SK-N-SH (cell line): ENCODE measurements at regions not wholly inside any gene's neighbourhood (a gene's known extent, or its start where the extent isn't known, plus 50 kb on each side); places are given as distances from the start of the nearest gene placed in this dataset.

Source experiments
- CTCF ChIA-PET: fragments of 300-600, 350-600 bp; formaldehyde crosslinking; extraction: SDS; loops from one replicate; lab custom pipeline; 2021; lab: Yijun Ruan, JAX
- POLR2A ChIA-PET: fragments of 350-600 bp; sonication (Branson Sonifier 250); formaldehyde crosslinking; extraction: SDS; loops from one replicate; lab custom pipeline; 2020; ENCODE audit warnings: antibody characterized with exemption, inconsistent platforms; lab: Yijun Ruan, JAX
- DNase-seq: peaks from one replicate; pipeline ENCODE4 v3.0.0; 2012
- H2AFZ ChIP-seq: fragments of 200-600 bp; sonication (generic); 2 replicates; pipeline ENCODE4 v1.8.1; 2016; ENCODE audit warnings: antibody characterized with exemption, mild to moderate bottlenecking, low read depth
- H3F3A ChIP-seq: fragments of 200-600 bp; sonication (generic); replicated peaks from 2 replicates; pipeline ENCODE3; 2016; ENCODE audit warnings: antibody characterized with exemption, mild to moderate bottlenecking; ENCODE audit not compliant: insufficient read depth
- H3K27ac ChIP-seq, 2 experiments: fragments of 200-500 bp in 1 of 2; fragments of 200-600 bp in 1 of 2; sonication (Bioruptor generic) in 1 of 2; sonication (generic), shearing (Covaris generic) in 1 of 2; 2 replicates each; pipeline versions ENCODE4 v1.5.1 to v1.6.1; 2014 to 2016; ENCODE audit warnings: low read depth in 2 of 2, inconsistent platforms in 1 of 2, low read length in 1 of 2, mild to moderate bottlenecking in 1 of 2, mixed read lengths in 1 of 2
- H3K27me3 ChIP-seq: fragments of 200-600 bp; sonication (generic), shearing (Covaris generic); 2 replicates; pipeline ENCODE4 v1.6.1; 2016; ENCODE audit warnings: mixed run types; ENCODE audit not compliant: insufficient read depth
- H3K36me3 ChIP-seq, 2 experiments: fragments of 200-500 bp in 1 of 2; fragments of 200-600 bp in 1 of 2; sonication (Bioruptor generic) in 1 of 2; sonication (generic) in 1 of 2; replicated peaks in 1 of 2; 2 replicates each; pipeline versions ENCODE3 to v1.5.1; 2014 to 2016; ENCODE audit warnings: low read length in 1 of 2, mild to moderate bottlenecking in 1 of 2; ENCODE audit not compliant: insufficient read depth in 2 of 2, control insufficient read depth in 1 of 2
- H3K4me1 ChIP-seq, 2 experiments: fragments of 200-500 bp in 1 of 2; fragments of 200-600 bp in 1 of 2; sonication (Bioruptor generic) in 1 of 2; sonication (generic), shearing (Covaris generic) in 1 of 2; 2 replicates each; pipeline versions ENCODE4 v1.5.1 to v1.6.1; 2014 to 2016; ENCODE audit warnings: low read depth in 1 of 2, low read length in 1 of 2, mixed run types in 1 of 2; ENCODE audit not compliant: insufficient read depth in 2 of 2, control insufficient read depth in 1 of 2
- H3K4me2 ChIP-seq: fragments of 200-600 bp; sonication (generic), shearing (Covaris generic); 2 replicates; pipeline ENCODE4 v1.6.1; 2017; ENCODE audit warnings: mixed run types
- H3K4me3 ChIP-seq, 2 experiments: fragments of 200-500 bp in 1 of 2; fragments of 200-600 bp in 1 of 2; sonication (Bioruptor generic) in 1 of 2; sonication (generic), shearing (Covaris generic) in 1 of 2; 2 replicates each; pipeline versions ENCODE4 v1.5.1 to v1.8.1; 2014 to 2016; ENCODE audit warnings: low read depth in 2 of 2, inconsistent platforms in 1 of 2, low read length in 1 of 2, mild to moderate bottlenecking in 1 of 2, mixed read lengths in 1 of 2, moderate library complexity in 1 of 2
- H3K79me2 ChIP-seq: fragments of 200-600 bp; sonication (generic); 2 replicates; pipeline ENCODE4 v1.8.1; 2017; ENCODE audit warnings: mild to moderate bottlenecking; ENCODE audit not compliant: insufficient read depth
- H3K9ac ChIP-seq: fragments of 200-600 bp; sonication (generic); 2 replicates; pipeline ENCODE4 v1.6.1; 2017; ENCODE audit warnings: mixed run types
- H3K9me2 ChIP-seq: fragments of 200-600 bp; sonication (generic); 2 replicates; pipeline ENCODE4 v1.6.1; 2017; ENCODE audit warnings: mixed run types
- H3K9me3 ChIP-seq: fragments of 200-600 bp; sonication (generic); 2 replicates; pipeline ENCODE4 v1.6.1; 2017; ENCODE audit warnings: mixed run types, mild to moderate bottlenecking, moderate library complexity
- H4K20me1 ChIP-seq: fragments of 200-600 bp; sonication (generic); 2 replicates; pipeline ENCODE4 v1.6.1; 2017; ENCODE audit warnings: mild to moderate bottlenecking, mixed run types; ENCODE audit not compliant: insufficient read depth
- CHD2 ChIP-seq: fragments of 150-350 bp; IDR thresholded peaks from 2 replicates; pipeline ENCODE4 v1.6.1; 2018; ENCODE audit warnings: low read length; ENCODE audit not compliant: partially characterized antibody
- CTCF ChIP-seq: fragments of 200-600 bp; sonication (generic); IDR thresholded peaks from 2 replicates; pipeline ENCODE4 v1.6.1; 2017; ENCODE audit warnings: antibody characterized with exemption, mild to moderate bottlenecking, moderate library complexity
- EZH2phosphoT487 ChIP-seq: fragments of 200-600 bp; sonication (generic); IDR thresholded peaks from 2 replicates; pipeline ENCODE4 v1.6.1; 2017; ENCODE audit warnings: low read depth, mixed run types, mild to moderate bottlenecking, antibody characterized with exemption, moderate library complexity, borderline replicate concordance
- FOXJ3 ChIP-seq: sonication (generic); formaldehyde crosslinking; IDR thresholded peaks from 2 replicates; pipeline ENCODE4 v1.5.1; 2020; ENCODE audit warnings: mild to moderate bottlenecking, missing genetic modification reagents
- FOXM1 ChIP-seq: IDR thresholded peaks from 2 replicates; pipeline ENCODE4 v1.4.0; 2012; ENCODE audit warnings: low read depth, mild to moderate bottlenecking
- IRF3 ChIP-seq: fragments of 150-350 bp; IDR thresholded peaks from 2 replicates; pipeline ENCODE4 v1.6.1; 2016; ENCODE audit warnings: mild to moderate bottlenecking, low read depth, low read length
- JUND ChIP-seq: IDR thresholded peaks from 2 replicates; pipeline ENCODE4 v1.4.0; 2012
- MEF2A ChIP-seq: IDR thresholded peaks from 2 replicates; pipeline ENCODE4 v1.4.0; 2012; ENCODE audit warnings: low read depth, borderline replicate concordance
- PBX3 ChIP-seq: IDR thresholded peaks from 2 replicates; pipeline ENCODE4; 2012
- TAF1 ChIP-seq: IDR thresholded peaks from 2 replicates; pipeline ENCODE4 v1.6.1; 2012; ENCODE audit warnings: low read depth, mild to moderate bottlenecking, low read length, moderate library complexity, borderline replicate concordance
- USF1 ChIP-seq: IDR thresholded peaks from 2 replicates; pipeline ENCODE4 v1.4.0; 2012; ENCODE audit warnings: low read depth, borderline replicate concordance
- ZBTB33 ChIP-seq: IDR thresholded peaks from 2 replicates; pipeline ENCODE4 v1.4.0; 2012; ENCODE audit warnings: low read depth, borderline replicate concordance
- WGBS: methylation state at CpG from one replicate; pipeline ENCODE4 v1.1.6; 2017; ENCODE audit warnings: low lambda C conversion rate; 5-methylcytosine and 5-hydroxymethylcytosine counted together

GRCh38 chr10:90641731-90642130, 216.1 kb downstream of the HTR7 start (continued):
- TF ChIP-seq PBX3: no peak
- no peak for TF ChIP-seq FOXM1
- no peak for TF ChIP-seq FOXJ3 (CRISPR knock-in tag)
- no peak for TF ChIP-seq TAF1
- TF ChIP-seq JUND: no peak
- no peak for TF ChIP-seq ZBTB33
- TF ChIP-seq CHD2: no peak
- TF ChIP-seq CTCF: no peak
- TF ChIP-seq USF1: no peak
- no peak for TF ChIP-seq MEF2A
- no peak for TF ChIP-seq IRF3
- TF ChIP-seq, all 33 proteins: peak for 0

GRCh38 chr10:90642136-90642535, 215.7 kb downstream of the HTR7 start:
- Histone ChIP-seq H3K27me3 (no peaks in the 10 kb centered on the region), H3K9ac (no peak overlapping the region), H3K27ac (no peak overlapping the region), H3K9me3 (no peaks in the 10 kb centered on the region), H3K4me1 (no peaks in the 10 kb centered on the region), H2AFZ (no peak overlapping the region), H3F3A (no peaks in the 10 kb centered on the region), H3K9me2 (no peaks in the 10 kb centered on the region), H3K79me2 (no peaks in the 10 kb centered on the region), H3K36me3 (no peaks in the 10 kb centered on the region), H4K20me1 (no peaks in the 10 kb centered on the region), H3K4me3 (no peak overlapping the region), H3K4me2 (no peak overlapping the region)
- WGBS: 14% methylated on average over 3 of the region's 3 CpGs
- POLR2A ChIA-PET: no interaction called here
- CTCF ChIA-PET: interaction anchor here (1.9 kb wide), 1 partner anchor 17 kb away, joined by 7 read pairs; no protein-coding TSS in a partner anchor
- DNase-seq: no peak
- TF ChIP-seq EZH2phosphoT487: no peak
- TF ChIP-seq PBX3: no peak
- no peak for TF ChIP-seq ZBTB33
